ENCODE measurements at regions not wholly inside any gene's neighbourhood (a gene's known extent, or its start where the extent isn't known, plus 50 kb on each side); places are given as distances from the start of the nearest gene placed in this dataset.

- no peak overlapping the region for H3K27ac ChIP-seq (ENCODE audit: control insufficient read depth, insufficient read depth)
- 80% methylated on average over 4 of the region's 4 CpGs for WGBS (ENCODE audit: insufficient coverage, insufficient replicate concordance, low lambda C conversion rate, missing lambda C conversion rate)
- no peaks in the 10 kb centered on the region for H3K79me2 ChIP-seq (ENCODE audit: control insufficient read depth, insufficient read depth, low read length)
- no peaks in the 10 kb centered on the region for H3K27me3 ChIP-seq (replicated peaks in 1 of 2; ENCODE audit: control insufficient read depth in 2 of 2, insufficient read depth in 2 of 2, low read length in 1 of 2)
- H2AFZ ChIP-seq (ENCODE audit: control insufficient read depth, low read depth, low read length), result no peak overlapping the region
- in situ Hi-C loops (cut with MboI) (no loop called here), intact Hi-C loops (cut with micrococcal nuclease; ENCODE audit: unreplicated experiment) (no loop called here)
- no peaks in the 10 kb centered on the region for H4K20me1 ChIP-seq (ENCODE audit: control insufficient read depth, insufficient read depth)
- SMC1A ChIA-PET (ENCODE audit: uncharacterized antibody, unreplicated experiment), result interaction anchor here (0.7 to 1.2 kb wide), 3 partner anchors 10 to 101 kb away, joined by 4 read pairs; no protein-coding TSS in a partner anchor
- DNase-seq (ENCODE audit: low read depth, low spot score) (no peak), ATAC-seq (no peak), FAIRE-seq (no peak)
- H3K4me3 ChIP-seq, result no peak overlapping the region
- CTCF ChIA-PET, result interaction anchor here (0.8 to 1.1 kb wide), 4 partner anchors 9 to 203 kb away, joined by 3 to 4 read pairs (median 4); no protein-coding TSS in a partner anchor
- no peaks in the 10 kb centered on the region for H3K9me3 ChIP-seq (replicated peaks; ENCODE audit: control insufficient read depth, insufficient read depth, low read length)
- no peak overlapping the region for H3K9ac ChIP-seq (ENCODE audit: control insufficient read depth, insufficient read depth, low read length)
- peaks cover 18% of the 10 kb centered on the region for H3K4me1 ChIP-seq (ENCODE audit: control insufficient read depth, insufficient read depth, low read length)
- no peak overlapping the region for H3K4me2 ChIP-seq (ENCODE audit: control insufficient read depth, insufficient read depth)
- no peaks in the 10 kb centered on the region for H3K36me3 ChIP-seq (ENCODE audit: control insufficient read depth in 2 of 2, insufficient read depth in 2 of 2, low read length in 1 of 2)
- POLR2A ChIA-PET, result interaction anchor here (1.1 kb wide), 1 partner anchor 10 kb away, joined by 3 read pairs; no protein-coding TSS in a partner anchor
- RAD21 ChIA-PET (ENCODE audit: unreplicated experiment), result no interaction called here
- BruUV-seq (replicated peaks), result no TSS peak
- TF ChIP-seq E2F8 (IDR thresholded peaks at IDR 0.05; ENCODE audit: low read depth, partially characterized antibody) (no peak), TCF12 (IDR thresholded peaks at IDR 0.05; ENCODE audit: low read depth, low read length) (no peak), CHD2 (IDR thresholded peaks at IDR 0.05; ENCODE audit: borderline replicate concordance, low read depth, low read length) (no peak), MEF2A (IDR thresholded peaks at IDR 0.05; ENCODE audit: insufficient read depth, low read depth, low read length) (no peak), PKNOX1 (IDR thresholded peaks at IDR 0.05) (no peak), POLR2AphosphoS5 (IDR thresholded peaks at IDR 0.05; ENCODE audit: low read length) (no peak), POLR2A (IDR thresholded peaks at IDR 0.05; ENCODE audit: low read depth, low read length) (no peak), RFX5 (IDR thresholded peaks at IDR 0.05; ENCODE audit: low read depth, low read length) (no peak), CEBPB (IDR thresholded peaks at IDR 0.05; ENCODE audit: borderline replicate concordance in 1 of 2, low read depth in 2 of 2, low read length in 2 of 2) (no peak), CTCF (IDR thresholded peaks at IDR 0.05 in 2 of 3, conservative IDR thresholded peaks at IDR 0.05 in 1 of 3; ENCODE audit: control insufficient read depth in 2 of 3, extremely low read depth in 1 of 3, insufficient read depth in 1 of 3, low read depth in 3 of 3, low read length in 3 of 3) (no peak), KDM1A (IDR thresholded peaks at IDR 0.05; ENCODE audit: borderline replicate concordance) (no peak), NR2C1 (IDR thresholded peaks at IDR 0.05) (no peak), ELK1 (IDR thresholded peaks at IDR 0.05; ENCODE audit: low read depth, low read length) (no peak), ATF3 (IDR thresholded peaks at IDR 0.05; ENCODE audit: borderline replicate concordance, extremely low read depth, low read depth, low read length) (no peak)
These were observed 97.8 kb upstream of the EEPD1 start for GRCh38 chr7:36055207-36055606.
